OCI-LY1 (cell line): ENCODE measurements at regions not wholly inside any gene's neighbourhood (a gene's known extent, or its start where the extent isn't known, plus 50 kb on each side); places are given as distances from the start of the nearest gene placed in this dataset.

Experiments
- CTCF ChIP-seq: fragments of 200-600 bp; sonication (generic), shearing (Covaris generic); IDR thresholded peaks from 2 replicates; pipeline ENCODE4 v1.5.1; 2017; ENCODE audit warnings: mild to moderate bottlenecking, antibody characterized with exemption, low read length, moderate library complexity, mixed read lengths
- EZH2 ChIP-seq: fragments of 200-600 bp; sonication (generic), shearing (Covaris generic); IDR thresholded peaks from 2 replicates; pipeline ENCODE4 v1.8.0; 2017; ENCODE audit warnings: borderline replicate concordance, mixed run types, mild to moderate bottlenecking, antibody characterized with exemption, low read length, moderate library complexity, mixed read lengths

- TF ChIP-seq CTCF (no peak), EZH2 (no peak)
Observed at GRCh38 chr5:27944471-27944870, 906.1 kb upstream of the CDH9 start.
